ENCODE measurements at regions not wholly inside any gene's neighbourhood (a gene's known extent, or its start where the extent isn't known, plus 50 kb on each side); places are given as distances from the start of the nearest gene placed in this dataset.

- no peak for TF ChIP-seq POLR2A (IDR thresholded peaks at IDR 0.05)
- no peak for TF ChIP-seq CTCF (IDR thresholded peaks at IDR 0.05)
- H3K4me3 ChIP-seq (ENCODE audit: low read depth, poor library complexity, severe bottlenecking) = no peak overlapping the region
- intact Hi-C loops (cut with DNase I; ENCODE audit: low total_unique reads) = no loop called here
- no peak for DNase-seq (ENCODE audit: low spot score in 2 of 2)
- WGBS, 2 donors = 66% methylated on average over 9 of the region's 9 CpGs
Measured at GRCh38 chr3:107263269-107264021, 113.8 kb upstream of the CCDC54 start.

GRCh38 chr3:107264888-107265287, 112.4 kb upstream of the CCDC54 start:
- DNase-seq (ENCODE audit: low spot score in 2 of 2) = no peak
- intact Hi-C loops (cut with DNase I; ENCODE audit: low total_unique reads) = no loop called here

GRCh38 chr3:107265526-107265925, 111.7 kb upstream of the CCDC54 start:
- no peak overlapping the region for H3K4me3 ChIP-seq (ENCODE audit: low read depth, poor library complexity, severe bottlenecking)
- 39 to 88% methylated on average over 1 of the region's 1 CpG for WGBS, 2 donors
- intact Hi-C loops (cut with DNase I; ENCODE audit: low total_unique reads) = no loop called here
- TF ChIP-seq POLR2A (IDR thresholded peaks at IDR 0.05) (no peak), CTCF (IDR thresholded peaks at IDR 0.05) (no peak)
- no peak for DNase-seq (ENCODE audit: low spot score in 2 of 2)

More at GRCh38 chr3:107264888-107265287, 112.4 kb upstream of the CCDC54 start:
- 40 to 45% methylated on average over 6 of the region's 6 CpGs for WGBS, 2 donors
- no peak overlapping the region for H3K4me3 ChIP-seq (ENCODE audit: low read depth, poor library complexity, severe bottlenecking)
- TF ChIP-seq POLR2A (IDR thresholded peaks at IDR 0.05) (no peak), CTCF (IDR thresholded peaks at IDR 0.05) (no peak)

- TF ChIP-seq POLR2A (IDR thresholded peaks at IDR 0.05) (no peak), CTCF (IDR thresholded peaks at IDR 0.05) (no peak)
- no peak overlapping the region for H3K4me3 ChIP-seq (ENCODE audit: low read depth, poor library complexity, severe bottlenecking)
- intact Hi-C loops (cut with DNase I; ENCODE audit: low total_unique reads) = no loop called here
- 86 to 90% methylated on average over 4 of the region's 4 CpGs for WGBS, 2 donors
- no peak for DNase-seq (ENCODE audit: low spot score in 2 of 2)
Measured at GRCh38 chr3:107268469-107268868, 108.8 kb upstream of the CCDC54 start.

GRCh38 chr3:107269136-107269535, 108.1 kb upstream of the CCDC54 start:
- TF ChIP-seq CTCF (IDR thresholded peaks at IDR 0.05) (no peak), POLR2A (IDR thresholded peaks at IDR 0.05) (no peak)
- no peak for DNase-seq (ENCODE audit: low spot score in 2 of 2)
- intact Hi-C loops (cut with DNase I; ENCODE audit: low total_unique reads) = no loop called here
- no peak overlapping the region for H3K4me3 ChIP-seq (ENCODE audit: low read depth, poor library complexity, severe bottlenecking)
- WGBS, 2 donors = 86 to 93% methylated on average over 7 of the region's 7 CpGs
